GM21381 (cell line): ENCODE measurements at regions not wholly inside any gene's neighbourhood (a gene's known extent, or its start where the extent isn't known, plus 50 kb on each side); places are given as distances from the start of the nearest gene placed in this dataset.

Experiments
- ATAC-seq: cut with Tn5 transposase; IDR thresholded peaks from one replicate; pipeline ENCODE4 v1.9.1; 2021; ENCODE audit warnings: mild to moderate bottlenecking, moderate library complexity; ENCODE audit not compliant: unreplicated experiment

DNA sequence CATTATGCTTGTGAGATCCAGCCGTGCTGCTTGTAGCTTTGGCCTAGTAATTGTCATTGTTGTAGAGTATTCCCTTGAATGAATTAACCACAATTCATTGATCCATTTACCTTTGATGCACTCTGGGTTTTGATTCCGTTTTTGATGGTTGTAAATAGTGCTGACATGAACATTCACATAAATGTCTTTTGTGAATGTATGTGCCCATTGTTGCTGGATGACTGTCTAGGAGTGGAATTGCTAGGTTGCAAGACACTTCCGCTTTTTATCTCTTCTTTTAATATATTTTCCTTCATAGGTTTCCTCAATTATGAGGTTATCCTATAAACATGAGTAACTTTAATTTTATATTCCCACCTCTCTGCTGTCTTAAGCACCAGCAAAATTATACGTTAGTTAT lies 104.8 kb upstream of the CCDC68 start:
- ATAC-seq, result no peak

DNA sequence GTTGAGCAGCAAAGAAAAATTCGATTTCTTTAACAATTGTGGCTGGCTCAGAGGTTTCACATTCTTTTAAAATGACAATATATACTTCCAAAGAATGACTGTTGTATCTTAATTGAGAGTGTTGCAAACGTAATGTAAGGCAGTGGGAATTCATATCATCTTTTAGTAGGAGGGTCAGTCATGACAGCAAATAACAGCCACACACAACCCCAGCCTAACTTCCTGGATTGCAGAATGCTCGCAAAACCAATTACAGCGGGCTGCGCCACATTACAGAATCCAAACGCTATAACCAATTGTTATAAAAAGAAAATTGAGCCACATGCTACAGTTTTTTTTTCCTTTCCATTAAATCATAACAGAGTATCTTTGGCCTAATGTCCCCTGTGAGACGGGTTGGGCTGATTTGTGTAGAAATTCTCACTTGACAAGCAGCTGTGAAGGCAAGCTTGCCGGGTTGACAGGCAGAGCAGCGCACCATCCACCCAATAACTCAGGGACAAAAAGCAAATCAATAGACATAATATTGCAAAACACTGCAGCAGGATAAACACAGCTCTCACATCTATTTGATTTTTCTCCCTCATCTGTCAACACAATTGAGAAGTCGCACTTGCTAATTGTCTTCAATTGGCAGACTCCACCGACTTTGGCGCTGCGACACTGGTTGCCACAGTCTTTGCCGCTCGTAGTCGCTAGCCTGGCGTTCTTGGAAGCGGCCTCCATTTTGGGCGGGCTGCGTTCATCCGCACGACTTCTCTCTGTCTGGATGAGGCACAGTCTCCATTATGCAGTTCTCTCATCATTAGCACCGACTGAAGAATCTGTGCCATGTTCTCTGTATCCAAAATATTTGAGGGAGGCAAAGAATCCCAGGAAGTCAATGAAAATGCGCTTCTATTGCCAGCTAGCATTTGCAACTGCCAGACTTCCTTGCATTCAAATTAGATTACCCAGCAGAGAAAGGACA lies 95.0 kb upstream of the CCDC68 start:
- no peak for ATAC-seq

DNA sequence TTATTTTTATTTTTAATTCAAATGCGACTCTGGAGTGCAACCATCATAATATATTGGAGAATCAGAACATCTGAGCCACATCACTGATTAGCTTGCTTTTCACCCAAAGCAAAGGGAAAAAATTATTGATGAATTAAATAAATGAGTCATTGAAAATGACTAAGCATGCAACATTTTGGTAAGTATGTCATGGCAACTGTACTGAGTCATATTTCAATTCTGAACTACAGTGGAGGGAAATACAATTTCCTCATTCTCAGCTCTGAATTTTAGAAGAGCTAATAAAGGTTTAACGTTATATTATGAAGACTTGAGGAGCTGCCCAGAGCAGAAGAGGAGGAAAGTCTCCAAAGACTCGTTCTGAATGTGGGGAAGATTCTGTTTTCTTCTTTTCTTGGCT lies 89.6 kb upstream of the CCDC68 start:
- ATAC-seq, result no peak

DNA sequence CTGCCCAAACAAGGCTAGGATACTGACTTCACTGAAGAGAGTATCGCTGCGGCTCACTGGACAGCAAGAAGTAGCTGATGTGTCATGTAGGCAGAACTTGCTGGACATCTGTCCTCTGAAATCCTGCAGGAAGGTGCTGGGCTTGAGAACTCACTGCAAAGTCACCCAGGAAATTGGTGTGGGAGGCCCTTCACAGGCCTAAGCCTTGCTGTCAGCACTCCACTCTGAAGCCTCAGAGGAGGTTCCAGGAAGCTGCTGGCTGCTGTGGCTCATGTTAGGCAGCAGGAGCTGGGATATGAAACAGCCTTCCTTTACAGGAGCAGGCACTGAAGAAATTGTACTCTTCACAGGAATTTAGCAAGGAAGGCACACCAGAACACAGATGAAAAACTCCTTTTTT lies 88.3 kb upstream of the CCDC68 start:
- no peak for ATAC-seq

DNA sequence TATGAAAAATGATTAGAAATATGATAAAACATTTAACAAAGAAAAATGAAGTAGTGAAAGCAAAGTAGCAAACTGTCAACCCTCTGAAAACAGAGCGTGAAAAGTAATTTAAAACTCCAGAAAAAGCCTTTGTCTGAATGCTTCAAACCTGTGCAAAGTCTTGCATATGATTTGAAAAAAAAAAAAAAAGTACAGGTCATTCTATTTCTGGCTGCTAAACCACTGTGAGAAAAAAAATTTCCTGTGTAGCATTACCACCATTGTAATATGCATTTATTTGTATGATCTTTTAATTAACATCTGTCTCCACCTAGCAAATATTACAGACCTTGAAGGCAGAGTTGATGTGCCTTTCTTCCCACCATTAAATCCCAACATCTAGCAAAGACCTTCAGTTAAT lies 82.1 kb upstream of the CCDC68 start:
- no peak for ATAC-seq

DNA sequence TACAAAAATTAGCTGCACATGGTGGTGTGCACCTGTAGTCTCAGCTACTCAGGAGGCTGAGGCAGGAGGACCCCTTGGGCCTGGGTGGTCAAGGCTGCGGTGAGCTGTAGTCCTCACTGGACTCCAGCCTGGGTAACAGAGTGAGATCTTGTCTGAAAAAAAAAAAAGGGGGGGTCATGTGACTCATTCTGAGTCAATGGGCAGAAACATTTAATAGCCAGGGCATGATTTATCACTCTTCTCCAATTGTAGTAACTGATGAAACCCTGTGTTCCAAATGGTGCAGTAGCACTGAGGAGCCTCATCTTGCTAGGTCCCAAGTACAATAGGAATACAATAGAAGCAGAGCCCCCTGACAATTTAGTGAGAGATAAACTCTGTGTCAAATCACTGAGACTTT lies 78.9 kb upstream of the CCDC68 start:
- no peak for ATAC-seq

DNA sequence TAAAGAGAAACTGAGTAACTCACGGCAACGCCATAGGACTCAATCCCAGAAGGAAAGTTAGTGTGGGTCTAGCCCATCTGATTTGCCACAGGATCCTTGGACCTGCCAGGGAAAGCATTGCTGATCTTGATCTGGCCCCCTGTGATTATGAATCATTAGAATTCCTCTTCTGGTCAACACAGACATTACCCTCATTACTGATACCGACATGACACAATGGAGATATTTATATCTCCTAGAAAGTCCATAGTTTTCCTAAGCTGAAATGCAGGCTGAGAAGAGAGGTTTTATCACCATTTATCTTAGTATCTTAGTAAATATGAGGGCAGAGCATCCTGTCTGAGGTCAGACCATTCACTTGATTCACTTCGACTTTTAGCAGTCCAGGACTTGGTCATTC lies 75.5 kb upstream of the CCDC68 start:
- ATAC-seq, result no peak

DNA sequence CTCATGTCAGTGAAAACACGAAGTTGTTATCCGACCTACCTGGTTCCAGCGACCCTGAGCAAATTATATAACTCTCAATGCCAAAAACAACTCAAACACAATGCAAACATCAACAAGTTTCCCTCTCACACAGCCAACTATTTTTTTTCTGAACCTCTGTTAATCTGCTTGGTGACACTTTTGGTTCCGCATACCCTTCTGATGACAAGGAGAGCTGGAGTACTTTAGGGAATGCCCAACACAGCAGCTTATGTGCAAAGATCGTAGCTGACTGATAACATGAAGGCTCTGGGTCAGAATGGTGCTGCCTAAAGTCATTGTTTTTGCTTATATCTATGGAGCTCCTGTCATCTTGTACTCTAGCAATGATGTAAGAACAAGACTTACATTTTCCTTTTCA lies 72.7 kb upstream of the CCDC68 start:
- no peak for ATAC-seq

DNA sequence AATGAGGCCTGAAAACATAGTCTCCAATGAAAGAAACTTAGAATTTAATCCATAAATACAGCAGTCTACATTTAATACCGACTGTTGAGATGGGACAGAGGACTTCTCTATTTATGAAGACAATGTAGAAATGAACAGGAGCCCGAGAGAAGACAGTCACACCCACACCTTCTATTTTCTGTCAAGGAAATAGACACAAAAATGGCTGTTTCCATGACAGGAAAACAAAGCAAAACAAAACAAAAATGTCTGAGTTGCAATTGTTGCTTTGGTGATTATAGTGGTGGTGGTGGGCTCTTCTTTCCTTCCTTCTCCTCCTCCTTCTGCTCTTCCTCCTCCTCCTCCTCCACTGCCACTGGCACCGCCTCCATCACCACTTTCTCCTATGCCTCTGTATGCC lies 72.3 kb upstream of the CCDC68 start:
- ATAC-seq, result no peak

DNA sequence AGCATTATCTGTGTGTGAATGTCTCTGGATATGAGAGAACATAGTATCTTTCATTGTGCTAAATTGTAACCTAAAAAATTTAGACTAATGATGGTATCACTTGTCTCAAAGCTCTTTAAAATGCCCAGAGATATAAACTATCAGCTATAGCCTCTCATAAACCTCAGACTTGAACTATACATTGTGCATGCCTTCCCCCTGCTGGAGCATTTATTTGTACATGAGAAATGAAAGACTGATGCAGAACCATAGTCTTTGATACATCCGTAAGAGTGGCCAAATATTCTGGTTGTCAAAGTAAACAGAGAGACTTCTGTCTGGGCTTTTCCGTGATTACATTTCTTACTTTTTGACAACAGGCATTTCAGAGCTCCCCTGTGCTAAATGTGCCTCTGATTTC lies 71.9 kb upstream of the CCDC68 start:
- ATAC-seq, result no peak

DNA sequence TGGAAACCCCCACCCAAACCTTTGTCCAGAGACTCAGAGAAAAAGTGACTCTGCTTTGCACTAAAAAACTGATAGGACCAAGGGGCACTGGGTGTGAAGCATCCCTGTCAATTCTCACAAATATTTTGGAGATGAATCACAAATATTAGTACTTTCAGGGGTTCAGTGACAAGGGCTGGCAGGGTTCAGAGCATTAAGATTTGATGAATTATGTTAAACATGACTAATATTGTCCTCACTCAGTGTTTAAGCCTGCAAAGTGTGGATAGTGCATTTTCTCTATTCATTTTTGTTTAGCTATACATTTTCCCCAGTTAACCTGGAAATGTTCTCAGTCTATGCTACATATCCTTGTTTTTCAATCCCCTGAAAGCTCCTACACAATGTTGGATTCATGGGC lies 65.3 kb upstream of the CCDC68 start:
- no peak for ATAC-seq

DNA sequence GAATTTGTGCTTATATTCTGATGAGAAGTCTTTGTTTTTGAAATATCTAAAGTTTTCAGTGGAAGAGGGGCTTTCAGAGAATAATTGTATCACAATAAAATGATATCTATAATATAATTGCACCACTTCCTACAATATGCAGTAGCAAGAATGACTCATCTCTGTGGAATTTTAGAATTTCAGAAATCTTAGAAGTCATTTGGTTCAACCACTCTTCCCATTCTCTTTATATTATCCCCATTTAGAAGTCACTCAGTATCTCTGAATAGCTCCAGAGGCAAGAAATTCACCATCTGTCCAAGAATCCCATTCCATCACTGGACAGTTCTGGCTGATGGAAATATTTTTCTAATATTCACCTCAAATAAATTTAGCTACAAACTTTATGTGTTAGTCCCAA lies 59.3 kb upstream of the CCDC68 start:
- no peak for ATAC-seq

DNA sequence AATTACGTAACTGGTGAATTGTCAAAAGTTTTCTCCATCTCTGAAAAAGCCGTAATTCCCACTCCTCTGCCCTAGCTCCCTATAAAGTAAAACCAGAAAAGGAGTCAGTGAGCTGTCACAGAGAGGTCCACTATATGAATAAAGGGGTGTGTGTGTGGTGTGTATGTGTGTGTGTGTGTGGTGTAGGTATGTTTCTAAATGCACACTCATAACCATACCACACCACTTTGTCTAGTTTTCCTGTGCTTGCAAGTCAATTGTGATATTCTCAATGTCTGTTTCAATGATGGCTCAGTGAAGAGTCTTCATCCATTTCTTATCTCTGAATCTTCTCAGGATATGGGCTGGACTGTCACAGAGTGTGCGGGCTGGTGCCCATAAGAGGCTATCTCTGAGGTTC lies 54.8 kb upstream of the CCDC68 start:
- ATAC-seq, result no peak

DNA sequence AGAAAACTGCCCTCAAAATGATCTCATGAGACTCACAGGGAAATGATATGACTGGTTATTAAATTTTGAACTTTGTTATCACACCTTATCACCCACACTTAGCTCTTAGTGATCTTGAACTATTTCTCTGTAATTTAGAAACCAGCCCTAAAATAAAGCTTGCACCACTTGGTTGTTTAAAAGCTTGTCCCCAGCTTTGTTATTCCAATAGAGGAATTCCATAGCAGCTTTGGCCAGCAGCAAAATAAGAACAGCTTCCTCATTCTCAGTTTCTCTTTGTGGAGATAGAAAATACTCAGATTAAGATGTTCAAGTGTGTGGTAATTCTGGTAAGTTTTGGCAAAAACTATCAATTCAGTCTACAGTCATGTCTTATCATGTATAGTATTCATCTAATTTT lies 54.4 kb upstream of the CCDC68 start:
- no peak for ATAC-seq

DNA sequence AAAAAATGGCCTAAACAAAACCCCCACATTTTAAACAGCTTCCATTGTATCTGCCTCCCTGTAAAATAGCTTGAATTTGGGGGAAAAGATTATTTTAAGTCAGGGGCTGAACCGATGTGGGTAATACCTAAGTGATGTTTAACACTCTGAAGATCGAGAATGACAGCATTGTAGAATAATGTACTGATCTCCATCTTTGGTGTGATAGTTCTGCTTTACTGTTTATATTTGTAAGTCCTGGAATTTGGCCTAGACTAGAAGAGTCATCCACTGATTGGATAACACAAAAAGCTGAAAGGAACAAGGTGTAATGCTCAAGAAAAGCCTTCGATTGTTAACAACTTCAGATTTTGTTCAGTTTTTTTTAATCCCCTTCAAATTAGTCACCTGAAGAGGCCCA lies 53.8 kb upstream of the CCDC68 start:
- ATAC-seq, result no peak

DNA sequence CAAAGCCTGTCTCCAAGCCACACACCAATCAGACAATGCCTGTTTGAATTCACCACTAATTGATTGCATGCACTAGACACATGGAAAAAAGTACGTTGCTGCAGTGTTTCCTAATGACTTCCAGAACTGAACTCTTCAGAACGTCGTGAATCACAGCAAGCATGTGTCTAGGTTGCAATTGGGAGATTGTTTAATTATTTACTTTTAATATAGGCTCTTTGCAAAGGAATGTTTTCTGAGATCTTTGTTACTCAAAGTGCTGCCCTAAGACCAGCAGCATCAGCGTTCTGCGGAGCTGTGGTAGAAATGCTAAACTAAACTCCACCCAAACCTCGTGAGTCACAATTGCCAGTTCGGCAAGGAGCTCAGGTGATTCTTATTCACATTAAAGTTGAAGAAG lies 52.7 kb upstream of the CCDC68 start:
- no peak for ATAC-seq
